HAP-1 (cell line): ENCODE measurements at regions not wholly inside any gene's neighbourhood (a gene's known extent, or its start where the extent isn't known, plus 50 kb on each side); places are given as distances from the start of the nearest gene placed in this dataset.
"Not testable (repeated sequence)": the region's sequence is repeated elsewhere in the genome, so short reads cannot be mapped to it uniquely, and the experiment has no call there.

Experiments
- DNase-seq, 2 experiments: peaks; one replicate each; pipeline ENCODE4 v3.0.0-alpha.2; 2016 to 2020; ENCODE audit warnings: low spot score in 2 of 2
- H3K27me3 ChIP-seq: fragments of 250-450 bp; sonication (Bioruptor Pico); 2 replicates; pipeline ENCODE4 v1.5.1; 2020; ENCODE audit warnings: low read depth, mild to moderate bottlenecking, moderate library complexity
- H3K36me3 ChIP-seq: fragments of 250-450 bp; sonication (Bioruptor Pico); replicated peaks from 2 replicates; pipeline ENCODE4 v1.5.1; 2020; ENCODE audit warnings: mild to moderate bottlenecking
- H3K4me1 ChIP-seq: fragments of 250-450 bp; sonication (Bioruptor Pico); 2 replicates; pipeline ENCODE4 v1.5.1; 2020; ENCODE audit warnings: mild to moderate bottlenecking
- H3K4me3 ChIP-seq: fragments of 250-450 bp; sonication (Bioruptor Pico); 2 replicates; pipeline ENCODE4 v1.5.1; 2020; ENCODE audit warnings: mild to moderate bottlenecking, moderate library complexity
- H3K9me3 ChIP-seq: fragments of 250-450 bp; sonication (Bioruptor Pico); 2 replicates; pipeline ENCODE4 v1.5.1; 2020; ENCODE audit warnings: mild to moderate bottlenecking, moderate library complexity
- in situ Hi-C: fragments of 300-500 bp; cut with MboI; formaldehyde crosslinking; loops from 3 replicates; pipeline ENCODE4 v1.14.3; 2020; ENCODE audit warnings: low sequenced_read_pairs, inconsistent platforms, mixed read lengths

- no peaks in the 10 kb centered on the region for H3K36me3 ChIP-seq
- H3K4me1 ChIP-seq = no peaks in the 10 kb centered on the region
- in situ Hi-C loops = no loop called here
- no peak for DNase-seq
- H3K9me3 ChIP-seq = no peaks in the 10 kb centered on the region; the same call in 1 of the 2 replicates
- H3K4me3 ChIP-seq = no peak overlapping the region
- H3K27me3 ChIP-seq = no peaks in the 10 kb centered on the region
These were observed 425.0 kb downstream of the CDH11 start for GRCh38 chr16:64696866-64697265.

DNA sequence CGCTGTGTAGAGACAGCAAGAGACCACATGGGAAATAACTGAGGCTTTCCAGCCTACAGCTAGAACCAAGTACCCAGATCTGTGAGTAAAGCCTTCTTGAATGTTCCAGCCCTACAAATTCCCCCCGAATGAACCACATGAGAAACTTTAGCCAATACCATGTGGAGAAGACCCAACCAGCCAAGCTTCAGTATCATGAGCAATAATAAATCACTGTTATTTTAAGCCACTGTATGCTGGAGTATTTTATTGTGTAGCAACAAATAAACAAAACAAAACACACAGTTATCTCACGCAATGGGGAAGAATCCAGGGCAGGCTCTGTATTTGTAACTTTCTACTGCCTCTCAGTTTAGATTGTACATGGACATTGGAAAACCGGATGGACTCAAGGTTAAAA is 426.2 kb downstream of the CDH11 start:
- no peaks in the 10 kb centered on the region for H3K27me3 ChIP-seq
- in situ Hi-C loops = no loop called here
- H3K36me3 ChIP-seq = no peaks in the 10 kb centered on the region
- H3K9me3 ChIP-seq = no peaks in the 10 kb centered on the region; the same call in 1 of the 2 replicates
- H3K4me1 ChIP-seq = no peaks in the 10 kb centered on the region
- no peak for DNase-seq
- H3K4me3 ChIP-seq = no peak overlapping the region

GRCh38 chr16:64693946-64694345 is 427.9 kb downstream of the CDH11 start:
- Histone ChIP-seq H3K9me3 (no peaks in the 10 kb centered on the region; the same call in 1 of the 2 replicates), H3K4me1 (no peaks in the 10 kb centered on the region), H3K27me3 (no peaks in the 10 kb centered on the region), H3K36me3 (no peaks in the 10 kb centered on the region), H3K4me3 (no peak overlapping the region)
- in situ Hi-C loops = no loop called here
- DNase-seq = no peak

- Histone ChIP-seq H3K4me3 (no peak overlapping the region), H3K9me3 (no peaks in the 10 kb centered on the region), H3K4me1 (no peaks in the 10 kb centered on the region), H3K36me3 (no peaks in the 10 kb centered on the region), H3K27me3 (no peaks in the 10 kb centered on the region)
- DNase-seq = no peak
- in situ Hi-C loops = no loop called here
These were observed 434.1 kb downstream of the CDH11 start for GRCh38 chr16:64687786-64688185.

DNA sequence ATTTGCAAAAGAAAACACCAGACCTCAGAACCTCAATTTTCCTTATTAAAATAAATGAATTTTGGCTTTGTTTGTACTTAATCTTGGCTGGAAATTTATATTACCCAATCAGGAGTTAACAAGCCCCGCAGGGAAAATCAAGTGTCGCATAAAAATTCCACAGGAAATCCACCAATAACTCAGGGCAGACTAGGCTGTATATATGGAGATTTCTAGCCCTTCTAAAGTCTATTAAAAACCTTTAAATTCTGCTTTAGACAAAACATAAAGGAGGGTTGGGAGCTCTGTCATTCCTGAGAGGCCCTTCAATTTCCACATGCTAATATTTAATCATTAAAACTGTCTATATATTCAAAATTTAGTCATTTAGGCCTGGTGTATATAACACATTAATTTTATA is 434.7 kb downstream of the CDH11 start:
- no peak overlapping the region for H3K4me3 ChIP-seq
- no peak for DNase-seq
- H3K27me3 ChIP-seq = no peaks in the 10 kb centered on the region
- H3K36me3 ChIP-seq = no peaks in the 10 kb centered on the region
- no peaks in the 10 kb centered on the region for H3K9me3 ChIP-seq
- in situ Hi-C loops = no loop called here
- H3K4me1 ChIP-seq = no peaks in the 10 kb centered on the region

- no peak for DNase-seq
- H3K27me3 ChIP-seq = no peaks in the 10 kb centered on the region
- peaks cover 5% of the 10 kb centered on the region; the same call in 1 of the 2 replicates for H3K9me3 ChIP-seq
- H3K4me3 ChIP-seq = no peak overlapping the region
- H3K36me3 ChIP-seq = no peaks in the 10 kb centered on the region
- in situ Hi-C loops = no loop called here
- no peaks in the 10 kb centered on the region for H3K4me1 ChIP-seq
These were observed 441.7 kb downstream of the CDH11 start for GRCh38 chr16:64679976-64680690.

GRCh38 chr16:64669573-64669972 is 452.3 kb downstream of the CDH11 start:
- Histone ChIP-seq H3K4me3 (no peak overlapping the region), H3K9me3 (no peaks in the 10 kb centered on the region; the same call in 1 of the 2 replicates), H3K4me1 (no peaks in the 10 kb centered on the region), H3K36me3 (no peaks in the 10 kb centered on the region), H3K27me3 (no peaks in the 10 kb centered on the region)
- DNase-seq = no peak
- in situ Hi-C loops = no loop called here

- H3K9me3 ChIP-seq = no peaks in the 10 kb centered on the region; the same call in 1 of the 2 replicates
- no peaks in the 10 kb centered on the region for H3K27me3 ChIP-seq
- no peaks in the 10 kb centered on the region for H3K4me1 ChIP-seq
- DNase-seq = no peak
- in situ Hi-C loops = no loop called here
- no peak overlapping the region for H3K4me3 ChIP-seq
- H3K36me3 ChIP-seq = no peaks in the 10 kb centered on the region
These were observed 454.5 kb downstream of the CDH11 start for GRCh38 chr16:64667334-64667877.

- in situ Hi-C loops, H3K27me3 ChIP-seq, DNase-seq, H3K9me3 ChIP-seq, H3K4me3 ChIP-seq, H3K36me3 ChIP-seq, H3K4me1 ChIP-seq: not testable (repeated sequence)
These were observed 459.6 kb downstream of the CDH11 start for GRCh38 chr16:64662312-64662711.

GRCh38 chr16:64659866-64660265 is 462.0 kb downstream of the CDH11 start:
- no peaks in the 10 kb centered on the region for H3K4me1 ChIP-seq
- DNase-seq = no peak

DNA sequence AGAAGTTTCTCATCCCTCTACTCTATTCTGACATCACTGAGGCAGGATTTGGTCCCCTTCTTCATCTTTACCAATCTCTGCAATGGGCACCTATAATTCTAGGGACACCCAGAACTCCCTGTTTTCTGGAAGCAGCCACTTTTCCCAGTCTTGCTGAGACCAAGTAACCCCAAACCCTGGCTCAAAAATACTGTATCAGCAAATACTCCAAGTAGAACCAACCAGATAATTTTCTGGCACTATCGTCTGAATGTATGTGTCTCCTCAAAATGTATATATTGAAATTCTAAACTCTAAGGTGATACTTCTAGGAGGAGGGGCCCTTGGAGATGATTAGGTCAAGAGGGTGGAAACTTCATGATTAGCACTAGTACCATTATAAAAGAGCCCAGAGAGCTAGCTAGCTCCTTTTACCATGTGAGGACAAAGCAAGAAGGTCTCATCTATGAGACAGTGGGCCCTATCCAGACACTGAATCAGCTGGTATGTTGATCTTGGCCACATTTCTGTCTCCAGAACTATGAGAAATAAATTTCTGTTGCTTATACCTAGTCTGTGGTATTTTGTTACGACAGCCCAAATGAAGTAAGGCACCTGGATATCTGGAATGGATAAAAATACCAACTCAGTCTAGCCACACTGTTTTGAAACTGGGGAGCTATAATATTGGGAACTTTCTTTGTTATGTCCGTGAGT is 464.4 kb downstream of the CDH11 start:
- H3K9me3 ChIP-seq = no peaks in the 10 kb centered on the region
- no peaks in the 10 kb centered on the region for H3K36me3 ChIP-seq
- H3K27me3 ChIP-seq = no peaks in the 10 kb centered on the region
- no peak overlapping the region for H3K4me3 ChIP-seq
- DNase-seq = no peak
- in situ Hi-C loops = no loop called here
- H3K4me1 ChIP-seq = no peaks in the 10 kb centered on the region

More at GRCh38 chr16:64659866-64660265, 462.0 kb downstream of the CDH11 start:
- in situ Hi-C loops = no loop called here
- Histone ChIP-seq H3K27me3 (no peaks in the 10 kb centered on the region), H3K9me3 (no peaks in the 10 kb centered on the region), H3K36me3 (no peaks in the 10 kb centered on the region), H3K4me3 (no peak overlapping the region)

DNA sequence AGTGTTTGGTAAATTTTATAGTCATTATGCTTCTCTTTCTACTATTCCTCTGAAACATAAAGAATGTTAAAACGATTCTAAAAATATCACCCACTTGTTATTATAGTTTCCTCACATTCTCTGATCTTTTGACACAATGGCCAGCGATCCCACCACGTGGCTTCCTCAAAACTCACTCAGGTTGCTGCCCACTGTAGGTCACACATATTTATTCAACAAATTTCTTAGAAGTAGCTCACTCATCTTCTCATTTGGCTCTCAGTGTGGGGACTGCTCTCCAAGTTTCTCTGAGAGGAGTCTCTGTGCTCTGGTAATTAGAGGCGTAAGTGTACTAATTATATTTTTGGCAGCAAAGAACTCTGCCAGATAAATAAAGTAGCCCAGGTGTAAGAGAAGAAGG is 465.4 kb downstream of the CDH11 start:
- no peaks in the 10 kb centered on the region for H3K4me1 ChIP-seq
- in situ Hi-C loops = no loop called here
- no peak overlapping the region for H3K4me3 ChIP-seq
- no peaks in the 10 kb centered on the region for H3K27me3 ChIP-seq
- H3K36me3 ChIP-seq = no peaks in the 10 kb centered on the region
- no peak for DNase-seq
- no peaks in the 10 kb centered on the region; the same call in 1 of the 2 replicates for H3K9me3 ChIP-seq

- in situ Hi-C loops = no loop called here
- DNase-seq = no peak
- Histone ChIP-seq H3K4me3 (no peak overlapping the region), H3K9me3 (no peaks in the 10 kb centered on the region; the same call in 1 of the 2 replicates), H3K27me3 (no peaks in the 10 kb centered on the region), H3K36me3 (no peaks in the 10 kb centered on the region), H3K4me1 (no peaks in the 10 kb centered on the region)
These were observed 467.7 kb downstream of the CDH11 start for GRCh38 chr16:64654178-64654577.

DNA sequence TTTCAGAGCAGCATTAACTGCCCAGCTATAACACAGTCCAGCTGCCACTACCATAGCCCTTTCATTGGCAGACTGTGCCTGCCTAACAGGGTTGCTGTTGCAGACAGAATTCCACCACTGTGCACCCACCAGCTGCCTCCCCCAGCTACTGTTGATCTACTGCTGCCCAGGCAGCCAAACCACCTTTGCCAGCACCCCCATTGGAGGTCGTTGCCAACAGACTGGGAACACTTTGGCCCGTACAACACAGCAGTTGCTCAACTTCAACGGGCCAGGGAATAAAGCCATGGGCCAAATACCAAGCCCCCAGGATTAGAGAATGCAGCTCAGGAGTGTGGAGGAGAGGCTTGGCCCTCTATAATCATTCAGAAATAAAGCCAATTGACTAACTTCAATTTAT is 473.6 kb downstream of the CDH11 start:
- H3K36me3 ChIP-seq = no peaks in the 10 kb centered on the region
- peaks cover 2% of the 10 kb centered on the region; the same call in 1 of the 2 replicates for H3K9me3 ChIP-seq
- in situ Hi-C loops = no loop called here
- no peaks in the 10 kb centered on the region for H3K27me3 ChIP-seq
- H3K4me3 ChIP-seq = no peak overlapping the region
- no peaks in the 10 kb centered on the region for H3K4me1 ChIP-seq
- DNase-seq = no peak
